D721Med (cell line): ENCODE measurements at regions not wholly inside any gene's neighbourhood (a gene's known extent, or its start where the extent isn't known, plus 50 kb on each side); places are given as distances from the start of the nearest gene placed in this dataset.

ENCODE experiments used
- DNase-seq: peaks from one replicate; pipeline ENCODE4 v3.0.0; 2011; ENCODE audit warnings: low spot score; ENCODE audit not compliant: insufficient read length
- FAIRE-seq: peaks from 2 replicates; lab custom pipeline; 2011; peaks lifted over from hg19 to GRCh38; lab: Jason Lieb, UNC
- TF ChIP-seq, protein P1 (sequence below): IDR thresholded peaks from 2 replicates; pipeline ENCODE4 v1.5.1; 2012; ENCODE audit warnings: mild to moderate bottlenecking, control low read depth; ENCODE audit not compliant: insufficient read depth; ENCODE audit errors: missing control alignments

DNA sequence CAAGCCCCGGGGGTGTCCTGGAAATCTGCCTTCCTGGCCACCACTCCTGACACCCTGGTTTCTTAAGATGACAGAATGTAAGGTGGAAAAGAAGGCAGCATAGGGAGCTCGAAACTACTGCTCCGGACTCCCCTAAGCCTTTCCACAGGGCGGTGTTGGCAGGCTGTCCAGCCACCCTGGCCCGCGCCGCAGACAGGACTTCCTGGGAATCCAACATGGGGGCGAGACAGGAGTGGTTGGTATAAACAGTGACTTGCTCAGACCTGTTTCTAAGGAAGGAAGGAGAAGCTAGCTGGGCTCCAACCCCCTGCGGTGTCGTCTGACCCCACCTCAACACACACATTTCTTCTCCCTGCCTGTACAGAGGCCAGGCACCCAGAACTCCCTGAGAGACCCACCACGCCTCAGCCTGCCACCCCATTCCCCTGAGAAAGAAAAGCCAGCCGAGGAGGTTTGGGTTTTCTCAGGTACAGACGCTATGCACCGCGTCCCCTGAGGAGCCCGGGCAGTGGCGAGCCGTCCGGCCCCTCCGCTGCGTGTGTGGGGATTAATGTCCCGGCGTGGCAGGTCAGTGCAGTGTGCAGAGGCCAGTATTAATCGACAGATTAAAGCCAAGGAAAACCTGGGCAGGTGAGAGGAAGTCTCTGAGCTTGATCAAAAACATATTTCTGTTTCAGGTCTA, 349.6 kb upstream of the MKI67 start:
- DNase-seq, result no peak
- TF ChIP-seq, protein P1, sequence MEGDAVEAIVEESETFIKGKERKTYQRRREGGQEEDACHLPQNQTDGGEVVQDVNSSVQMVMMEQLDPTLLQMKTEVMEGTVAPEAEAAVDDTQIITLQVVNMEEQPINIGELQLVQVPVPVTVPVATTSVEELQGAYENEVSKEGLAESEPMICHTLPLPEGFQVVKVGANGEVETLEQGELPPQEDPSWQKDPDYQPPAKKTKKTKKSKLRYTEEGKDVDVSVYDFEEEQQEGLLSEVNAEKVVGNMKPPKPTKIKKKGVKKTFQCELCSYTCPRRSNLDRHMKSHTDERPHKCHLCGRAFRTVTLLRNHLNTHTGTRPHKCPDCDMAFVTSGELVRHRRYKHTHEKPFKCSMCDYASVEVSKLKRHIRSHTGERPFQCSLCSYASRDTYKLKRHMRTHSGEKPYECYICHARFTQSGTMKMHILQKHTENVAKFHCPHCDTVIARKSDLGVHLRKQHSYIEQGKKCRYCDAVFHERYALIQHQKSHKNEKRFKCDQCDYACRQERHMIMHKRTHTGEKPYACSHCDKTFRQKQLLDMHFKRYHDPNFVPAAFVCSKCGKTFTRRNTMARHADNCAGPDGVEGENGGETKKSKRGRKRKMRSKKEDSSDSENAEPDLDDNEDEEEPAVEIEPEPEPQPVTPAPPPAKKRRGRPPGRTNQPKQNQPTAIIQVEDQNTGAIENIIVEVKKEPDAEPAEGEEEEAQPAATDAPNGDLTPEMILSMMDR, result no peak
- FAIRE-seq, result no peak

DNA sequence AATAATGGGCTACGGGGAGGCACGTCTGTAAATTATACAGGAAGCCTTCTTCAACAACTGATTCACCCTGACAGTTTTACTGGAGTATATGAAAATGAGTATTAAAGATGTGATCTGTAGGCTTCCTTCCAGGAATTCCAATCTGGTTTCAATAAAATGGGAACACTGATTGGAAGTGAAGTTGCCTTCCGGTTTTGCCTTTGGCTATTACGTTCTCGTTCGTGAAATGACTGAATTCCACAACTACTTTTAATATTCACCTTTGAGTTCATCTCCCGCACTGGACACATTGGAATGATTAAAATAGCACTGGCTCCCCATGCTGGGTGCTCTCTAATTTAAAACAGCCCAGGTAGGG, 350.1 kb upstream of the MKI67 start:
- TF ChIP-seq, protein P1, result no peak
- DNase-seq (no peak), FAIRE-seq (no peak)

DNA sequence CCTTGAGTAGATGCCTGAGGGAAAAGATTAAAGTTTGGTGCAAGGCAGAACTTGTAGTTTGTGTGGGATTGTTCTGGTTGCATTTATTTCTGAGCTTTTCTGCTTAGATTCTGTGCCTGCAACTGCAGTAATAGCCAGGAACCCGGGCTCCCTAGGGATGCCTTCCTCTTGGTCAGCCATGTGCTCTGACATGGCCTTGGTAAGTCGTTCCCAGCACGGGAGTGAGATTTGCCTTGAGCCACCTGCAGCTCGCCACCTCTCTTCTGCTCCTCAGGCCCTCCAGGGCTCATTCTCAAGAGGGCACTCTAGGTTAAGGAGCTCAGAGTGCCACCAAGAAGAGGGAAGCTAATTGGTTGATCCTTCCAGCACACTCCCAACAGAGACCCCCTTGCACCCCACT, 350.6 kb upstream of the MKI67 start:
- no peak for DNase-seq
- no peak for FAIRE-seq
- TF ChIP-seq, protein P1, result no peak

DNA sequence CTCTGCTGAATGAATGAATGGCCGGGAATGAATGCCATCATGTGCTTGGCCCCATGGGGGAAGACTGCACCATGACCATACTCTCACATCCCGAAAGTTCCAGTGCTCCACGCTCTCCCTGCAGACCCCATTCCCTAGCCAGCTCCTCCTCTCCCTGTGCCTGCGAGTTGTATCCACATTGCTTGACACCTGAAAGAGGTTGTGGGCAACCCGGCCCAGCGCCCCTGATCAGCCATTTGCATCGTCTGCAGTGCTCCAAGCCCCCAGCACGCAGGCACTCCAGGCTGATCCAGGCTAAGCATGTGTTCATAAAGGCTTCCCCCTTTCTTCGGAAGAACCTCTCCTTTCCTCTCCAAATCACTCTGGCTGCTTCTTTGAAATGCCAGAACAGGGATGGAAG, 354.4 kb upstream of the MKI67 start:
- DNase-seq (no peak), FAIRE-seq (no peak)
- TF ChIP-seq, protein P1, result no peak

DNA sequence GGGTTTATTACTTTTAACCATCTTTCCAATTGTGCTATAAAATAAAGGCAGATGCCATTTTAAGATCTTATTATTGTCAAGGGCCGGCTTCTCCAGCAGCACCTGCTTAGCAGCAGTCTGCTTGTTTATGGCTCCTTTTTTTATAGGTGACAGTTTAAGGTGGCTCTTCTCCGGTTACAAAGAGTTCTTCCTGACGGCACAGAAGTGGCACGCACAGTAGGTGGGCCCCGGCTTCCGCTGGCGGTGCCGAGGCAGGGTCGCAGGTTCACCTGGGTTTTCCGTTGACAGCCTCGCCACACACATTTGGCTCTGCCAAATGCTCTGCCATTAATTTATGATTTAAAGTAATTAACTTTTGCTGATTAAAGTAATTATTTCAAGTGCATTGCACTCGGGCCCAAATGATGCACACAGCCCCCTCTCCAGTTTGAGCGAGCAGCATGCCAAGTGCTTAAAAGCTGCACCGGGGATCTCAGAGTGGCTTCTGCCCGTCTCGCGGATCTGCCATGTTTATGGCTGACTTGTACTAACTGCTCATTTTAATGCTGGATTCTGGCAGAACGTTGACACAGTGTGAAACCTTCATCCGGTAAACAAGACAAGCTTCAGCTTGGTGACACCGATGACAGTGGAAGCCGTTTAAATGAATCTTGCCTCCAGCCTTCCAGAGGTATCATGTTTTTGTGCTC, 355.1 kb upstream of the MKI67 start:
- no peak for DNase-seq
- FAIRE-seq, result no peak
- TF ChIP-seq, protein P1, result no peak

DNA sequence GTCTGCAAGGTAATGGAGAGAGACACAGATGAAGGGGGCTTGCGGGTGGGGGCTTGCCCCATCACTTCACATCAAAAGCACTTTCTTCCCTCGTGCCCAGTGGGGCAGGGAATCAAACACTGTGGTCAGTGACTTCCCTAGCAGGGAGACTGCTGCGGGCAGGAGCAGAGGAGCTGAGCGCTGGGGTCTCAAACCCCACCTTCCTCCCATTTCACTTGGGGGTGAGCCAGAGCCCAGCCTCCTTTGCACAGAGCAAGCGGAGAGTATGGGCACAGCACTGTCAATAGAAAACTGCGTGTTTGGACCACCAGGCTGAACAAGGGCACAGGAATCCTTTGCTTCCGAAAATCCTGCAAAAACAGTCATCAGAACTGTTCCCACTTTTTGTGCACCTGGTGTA, 355.8 kb upstream of the MKI67 start:
- FAIRE-seq (no peak), DNase-seq (no peak)
- TF ChIP-seq, protein P1, result no peak

DNA sequence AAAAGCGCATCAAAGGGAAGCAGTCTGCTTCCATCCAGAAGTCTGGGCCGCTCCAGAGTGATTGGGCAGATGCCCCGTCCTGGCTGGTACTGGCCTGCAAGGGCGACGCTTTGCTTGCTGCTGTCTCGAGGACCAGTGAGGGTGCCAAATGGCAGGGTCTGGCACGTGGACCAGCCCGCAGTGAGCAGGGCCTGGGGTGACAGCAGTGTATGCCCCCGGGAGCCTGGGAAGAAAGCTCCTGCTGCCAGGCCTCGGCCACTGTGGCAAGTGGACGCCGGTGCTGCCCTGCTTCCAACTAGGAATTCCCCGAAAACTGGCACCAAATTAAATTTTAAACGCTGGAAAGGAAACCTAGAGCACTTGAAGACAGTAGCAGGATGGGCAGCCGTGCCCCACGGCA, 357.0 kb upstream of the MKI67 start:
- DNase-seq, result no peak
- TF ChIP-seq, protein P1, result no peak
- FAIRE-seq, result no peak
